ENCODE measurements at regions not wholly inside any gene's neighbourhood (a gene's known extent, or its start where the extent isn't known, plus 50 kb on each side); places are given as distances from the start of the nearest gene placed in this dataset.

DNA sequence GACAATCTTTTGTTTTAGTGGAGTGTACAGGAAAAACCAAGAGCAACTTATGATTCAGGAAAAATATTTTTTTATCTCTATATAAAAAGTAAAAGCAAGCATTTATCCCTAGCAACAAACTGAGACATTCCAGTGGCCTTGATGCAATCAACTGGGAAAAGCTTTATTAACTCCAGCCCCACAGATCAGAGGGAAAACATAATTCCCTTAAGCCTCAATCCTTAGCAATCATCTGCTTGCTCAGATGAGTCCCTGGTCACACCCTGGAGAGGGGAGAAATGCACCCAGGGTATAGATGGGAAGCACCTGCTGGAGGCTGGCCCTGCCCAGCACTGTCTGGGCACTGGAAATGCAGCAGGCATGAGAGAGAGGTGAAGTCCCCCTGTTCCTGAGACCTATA is 636.6 kb downstream of the TNS3 start:
- H3K79me2 ChIP-seq (ENCODE audit: insufficient read depth, low read length) = no peaks in the 10 kb centered on the region
- no peaks in the 10 kb centered on the region for H3K9me3 ChIP-seq (ENCODE audit: insufficient read depth, low read depth, low read length)
- TF ChIP-seq EZH2phosphoT487 (IDR thresholded peaks at IDR 0.05; ENCODE audit: borderline replicate concordance) = no peak
- TF ChIP-seq, protein P1, sequence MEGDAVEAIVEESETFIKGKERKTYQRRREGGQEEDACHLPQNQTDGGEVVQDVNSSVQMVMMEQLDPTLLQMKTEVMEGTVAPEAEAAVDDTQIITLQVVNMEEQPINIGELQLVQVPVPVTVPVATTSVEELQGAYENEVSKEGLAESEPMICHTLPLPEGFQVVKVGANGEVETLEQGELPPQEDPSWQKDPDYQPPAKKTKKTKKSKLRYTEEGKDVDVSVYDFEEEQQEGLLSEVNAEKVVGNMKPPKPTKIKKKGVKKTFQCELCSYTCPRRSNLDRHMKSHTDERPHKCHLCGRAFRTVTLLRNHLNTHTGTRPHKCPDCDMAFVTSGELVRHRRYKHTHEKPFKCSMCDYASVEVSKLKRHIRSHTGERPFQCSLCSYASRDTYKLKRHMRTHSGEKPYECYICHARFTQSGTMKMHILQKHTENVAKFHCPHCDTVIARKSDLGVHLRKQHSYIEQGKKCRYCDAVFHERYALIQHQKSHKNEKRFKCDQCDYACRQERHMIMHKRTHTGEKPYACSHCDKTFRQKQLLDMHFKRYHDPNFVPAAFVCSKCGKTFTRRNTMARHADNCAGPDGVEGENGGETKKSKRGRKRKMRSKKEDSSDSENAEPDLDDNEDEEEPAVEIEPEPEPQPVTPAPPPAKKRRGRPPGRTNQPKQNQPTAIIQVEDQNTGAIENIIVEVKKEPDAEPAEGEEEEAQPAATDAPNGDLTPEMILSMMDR (conservative IDR thresholded peaks at IDR 0.05; ENCODE audit: low read length) = no peak
- H4K20me1 ChIP-seq (ENCODE audit: insufficient read depth, low read length, poor library complexity, severe bottlenecking) = no peaks in the 10 kb centered on the region
- H3K4me3 ChIP-seq (ENCODE audit: low read length, poor library complexity, severe bottlenecking) = no peak overlapping the region
- no peaks in the 10 kb centered on the region for H3K27me3 ChIP-seq (ENCODE audit: insufficient read depth, low read length, poor library complexity, severe bottlenecking)
- H3F3A ChIP-seq (ENCODE audit: low read depth) = no peaks in the 10 kb centered on the region
- no peaks in the 10 kb centered on the region for H3K4me1 ChIP-seq (ENCODE audit: insufficient read depth, low read length, poor library complexity, severe bottlenecking)
- no peak overlapping the region for H2AFZ ChIP-seq (ENCODE audit: low read length)
- no peaks in the 10 kb centered on the region for H3K9me2 ChIP-seq (replicated peaks; ENCODE audit: low read depth, low read length)
- no peaks in the 10 kb centered on the region for H3K36me3 ChIP-seq (ENCODE audit: insufficient read depth, low read length)
- no peak overlapping the region for H3K9ac ChIP-seq (ENCODE audit: low read depth, low read length, poor library complexity, severe bottlenecking)
- H3K4me2 ChIP-seq (ENCODE audit: low read depth, low read length, poor library complexity, severe bottlenecking) = no peak overlapping the region

DNA sequence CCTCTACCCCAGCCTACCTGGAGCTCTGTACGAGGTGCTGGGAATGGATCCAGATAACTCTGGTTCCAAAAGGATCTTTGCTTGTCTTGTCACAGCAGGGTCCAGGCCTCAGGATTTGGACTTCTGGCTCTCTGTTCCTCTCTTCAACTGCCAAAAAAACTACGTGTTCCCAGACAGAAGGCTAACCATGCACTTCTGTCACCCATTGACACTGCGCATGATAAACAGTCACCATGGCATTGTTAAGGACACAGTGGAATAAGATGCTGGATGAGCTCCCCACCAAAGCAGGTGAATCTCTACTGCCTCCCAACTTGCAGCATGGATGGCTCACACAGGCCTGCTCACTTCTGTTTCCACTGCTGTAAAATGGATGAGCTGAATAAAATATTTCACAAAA is 637.9 kb downstream of the TNS3 start:
- no peaks in the 10 kb centered on the region for H3K9me3 ChIP-seq (ENCODE audit: insufficient read depth, low read depth, low read length)
- no peaks in the 10 kb centered on the region for H3K9me2 ChIP-seq (replicated peaks; ENCODE audit: low read depth, low read length)
- H3K36me3 ChIP-seq (ENCODE audit: insufficient read depth, low read length) = no peaks in the 10 kb centered on the region
- H3K4me3 ChIP-seq (ENCODE audit: low read length, poor library complexity, severe bottlenecking) = no peak overlapping the region
- H3K9ac ChIP-seq (ENCODE audit: low read depth, low read length, poor library complexity, severe bottlenecking) = no peak overlapping the region
- H3K27me3 ChIP-seq (ENCODE audit: insufficient read depth, low read length, poor library complexity, severe bottlenecking) = no peaks in the 10 kb centered on the region
- H2AFZ ChIP-seq (ENCODE audit: low read length) = no peak overlapping the region
- no peaks in the 10 kb centered on the region for H3F3A ChIP-seq (ENCODE audit: low read depth)
- no peaks in the 10 kb centered on the region for H3K79me2 ChIP-seq (ENCODE audit: insufficient read depth, low read length)
- H3K4me2 ChIP-seq (ENCODE audit: low read depth, low read length, poor library complexity, severe bottlenecking) = no peak overlapping the region
- H3K4me1 ChIP-seq (ENCODE audit: insufficient read depth, low read length, poor library complexity, severe bottlenecking) = no peaks in the 10 kb centered on the region
- TF ChIP-seq, protein P1 (conservative IDR thresholded peaks at IDR 0.05; ENCODE audit: low read length) = no peak
- no peak for TF ChIP-seq EZH2phosphoT487 (IDR thresholded peaks at IDR 0.05; ENCODE audit: borderline replicate concordance)
- no peaks in the 10 kb centered on the region for H4K20me1 ChIP-seq (ENCODE audit: insufficient read depth, low read length, poor library complexity, severe bottlenecking)

DNA sequence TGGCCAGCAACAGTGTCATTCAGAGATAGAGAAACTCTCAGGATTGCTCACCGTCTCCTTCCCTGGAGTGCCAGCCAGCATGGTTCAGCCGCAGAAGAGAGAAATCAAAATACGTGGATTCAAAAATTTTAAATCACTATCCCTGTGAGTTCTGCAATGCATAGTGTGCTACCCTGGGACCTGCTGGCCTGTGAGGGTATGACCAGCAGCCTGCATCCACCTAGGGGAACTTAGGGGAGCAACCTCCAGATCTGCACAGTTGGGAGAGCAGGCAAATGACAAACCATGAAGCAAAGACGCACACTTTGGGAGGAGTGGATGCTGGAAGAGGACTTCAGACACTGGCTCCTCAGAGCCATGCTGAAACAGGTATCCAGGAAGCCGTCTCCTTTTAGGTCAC is 639.3 kb downstream of the TNS3 start:
- Histone ChIP-seq H3K4me1 (ENCODE audit: insufficient read depth, low read length, poor library complexity, severe bottlenecking) (no peaks in the 10 kb centered on the region), H3K9me3 (ENCODE audit: insufficient read depth, low read depth, low read length) (no peaks in the 10 kb centered on the region), H3K4me2 (ENCODE audit: low read depth, low read length, poor library complexity, severe bottlenecking) (no peak overlapping the region), H3K79me2 (ENCODE audit: insufficient read depth, low read length) (no peaks in the 10 kb centered on the region), H2AFZ (ENCODE audit: low read length) (no peak overlapping the region), H3F3A (ENCODE audit: low read depth) (no peaks in the 10 kb centered on the region), H3K9me2 (replicated peaks; ENCODE audit: low read depth, low read length) (no peaks in the 10 kb centered on the region), H3K9ac (ENCODE audit: low read depth, low read length, poor library complexity, severe bottlenecking) (no peak overlapping the region), H3K4me3 (ENCODE audit: low read length, poor library complexity, severe bottlenecking) (no peak overlapping the region), H4K20me1 (ENCODE audit: insufficient read depth, low read length, poor library complexity, severe bottlenecking) (no peaks in the 10 kb centered on the region), H3K36me3 (ENCODE audit: insufficient read depth, low read length) (no peaks in the 10 kb centered on the region), H3K27me3 (ENCODE audit: insufficient read depth, low read length, poor library complexity, severe bottlenecking) (no peaks in the 10 kb centered on the region)
- TF ChIP-seq, protein P1 (conservative IDR thresholded peaks at IDR 0.05; ENCODE audit: low read length) = no peak
- TF ChIP-seq EZH2phosphoT487 (IDR thresholded peaks at IDR 0.05; ENCODE audit: borderline replicate concordance) = no peak
